K562 (cell line): ENCODE measurements at regions not wholly inside any gene's neighbourhood (a gene's known extent, or its start where the extent isn't known, plus 50 kb on each side); places are given as distances from the start of the nearest gene placed in this dataset.

ENCODE experiments used
- ATAC-seq: fragments of 200-7000 bp; cut with Tn5 transposase; 3 replicates; pipeline ENCODE4 v1.9.1; 2020; ENCODE audit warnings: moderate library complexity
- BruUV-seq: library from RNA; stranded (reverse); fragments of 400-500 nt; replicated peaks from 2 replicates; lab custom pipeline; 2021; lab: Mats Ljungman, UMichigan
- CTCF ChIA-PET: fragments of 300-600 bp; formaldehyde crosslinking; extraction: SDS; loops from one replicate; lab custom pipeline; 2021; ENCODE audit warnings: low intra/inter-chr PET ratio; lab: Yijun Ruan, JAX
- POLR2A ChIA-PET: fragments of 300-600, 350-650 bp; sonication (Branson Sonifier 250); formaldehyde crosslinking; extraction: SDS; loops from one replicate; lab custom pipeline; 2021; ENCODE audit warnings: antibody characterized with exemption, inconsistent platforms; lab: Yijun Ruan, JAX
- DNase-seq, 4 experiments: peaks; one replicate each; pipeline versions ENCODE4 v3.0.0 to v3.0.0-alpha.2; 2011 to 2018; ENCODE audit warnings: low spot score in 3 of 4, mixed read lengths in 3 of 4; ENCODE audit errors: extremely low read depth in 1 of 4
- FAIRE-seq: peaks from 2 replicates; lab custom pipeline; 2011; peaks lifted over from hg19 to GRCh38; lab: Jason Lieb, UNC
- H2AFZ ChIP-seq: 2 replicates; pipeline ENCODE4 v1.6.0; 2011; ENCODE audit warnings: low read depth, low read length, control low read depth, inconsistent platforms
- H3K27ac ChIP-seq: fragments of 200-600 bp; 3 replicates; pipeline ENCODE4 v1.8.0; 2011; ENCODE audit warnings: low read depth, mild to moderate bottlenecking, control low read depth, inconsistent platforms, low read length, moderate library complexity, mixed read lengths; ENCODE audit errors: extremely low read depth
- H3K27me3 ChIP-seq, 2 experiments: fragments of 300-600 bp in 1 of 2; 2 replicates in 1 of 2; 3 replicates in 1 of 2; pipeline versions ENCODE4 v1.6.0 to v1.8.0; 2011; ENCODE audit warnings: inconsistent platforms in 2 of 2, low read length in 2 of 2, mild to moderate bottlenecking in 1 of 2, mixed read lengths in 1 of 2, moderate library complexity in 1 of 2; ENCODE audit not compliant: control insufficient read depth in 2 of 2, insufficient read depth in 2 of 2
- H3K36me3 ChIP-seq: fragments of 300-600 bp; 3 replicates; pipeline ENCODE4 v1.8.0; 2011; ENCODE audit warnings: mild to moderate bottlenecking, low read length, inconsistent platforms; ENCODE audit not compliant: control insufficient read depth, insufficient read depth
- H3K4me1 ChIP-seq, 2 experiments: fragments of 200-600 bp in 1 of 2; replicated peaks in 1 of 2; 2 replicates in 1 of 2; 3 replicates in 1 of 2; pipeline versions ENCODE4 v1.5.1 to v1.8.0; 2011; ENCODE audit warnings: inconsistent platforms in 2 of 2, low read length in 2 of 2, mild to moderate bottlenecking in 1 of 2, mixed read lengths in 1 of 2, moderate library complexity in 1 of 2; ENCODE audit not compliant: control insufficient read depth in 2 of 2, insufficient read depth in 2 of 2
- H3K4me2 ChIP-seq: 2 replicates; pipeline ENCODE4 v1.6.1; 2011; ENCODE audit warnings: low read length, control low read depth, inconsistent platforms, mixed read lengths; ENCODE audit not compliant: insufficient read depth
- H3K4me3 ChIP-seq: fragments of 200-600 bp; sonication (generic), shearing (Covaris generic); 2 replicates; pipeline ENCODE4 v1.5.1; 2016; ENCODE audit warnings: control low read depth, inconsistent platforms
- H3K79me2 ChIP-seq: fragments of 200-600 bp; 3 replicates; pipeline ENCODE4 v1.8.0; 2011; ENCODE audit warnings: low read length, inconsistent platforms; ENCODE audit not compliant: control insufficient read depth, insufficient read depth
- H3K9ac ChIP-seq, 2 experiments: 2 replicates each; pipeline versions ENCODE4 v1.6.0 to v1.6.1; 2011; ENCODE audit warnings: low read depth in 2 of 2, low read length in 2 of 2, control low read depth in 1 of 2, inconsistent platforms in 1 of 2, mild to moderate bottlenecking in 1 of 2, mixed read lengths in 1 of 2; ENCODE audit not compliant: insufficient read depth in 1 of 2
- H3K9me1 ChIP-seq: one replicate; pipeline ENCODE4 v1.6.0; 2011; ENCODE audit warnings: inconsistent platforms, mild to moderate bottlenecking, low read length, moderate library complexity; ENCODE audit not compliant: control insufficient read depth, insufficient read depth
- H3K9me3 ChIP-seq: replicated peaks from 2 replicates; pipeline ENCODE4 v1.5.1; 2011; ENCODE audit warnings: low read depth, low read length, inconsistent platforms; ENCODE audit not compliant: control insufficient read depth, insufficient read depth
- H4K20me1 ChIP-seq: replicated peaks from 2 replicates; pipeline ENCODE4 v1.6.1; 2011; ENCODE audit warnings: low read length, inconsistent platforms, mixed read lengths; ENCODE audit not compliant: control insufficient read depth, insufficient read depth
- ADNP ChIP-seq: fragments of 200-800 bp; sonication (Bioruptor generic); IDR thresholded peaks from 2 replicates; pipeline ENCODE4 v1.6.1; 2016; ENCODE audit warnings: missing genetic modification characterization, missing compliant biosample characterization
- CBX8 ChIP-seq: fragments of 200-600 bp; sonication (generic); IDR thresholded peaks from 2 replicates; pipeline ENCODE4 v1.6.1; 2012; ENCODE audit warnings: borderline replicate concordance, mixed run types, low read depth, mild to moderate bottlenecking, moderate library complexity, mixed read lengths, low read length, control low read depth, inconsistent platforms; ENCODE audit not compliant: poor library complexity, severe bottlenecking; ENCODE audit errors: extremely low read depth
- COPS2 ChIP-seq: fragments of 450-650 bp; conservative IDR thresholded peaks from 2 replicates; pipeline ENCODE4 v1.6.1; 2016; ENCODE audit warnings: mild to moderate bottlenecking, moderate library complexity
- EP300 ChIP-seq: IDR thresholded peaks from 2 replicates; pipeline ENCODE4 v1.6.1; 2012; ENCODE audit warnings: low read length, improper control_type of control experiment
- HEY1 ChIP-seq: fragments of 250-450 bp; sonication (Bioruptor Pico); IDR thresholded peaks from 2 replicates; pipeline ENCODE4 v1.5.0; 2020; ENCODE audit warnings: mild to moderate bottlenecking, moderate library complexity, borderline replicate concordance
- NR2C2 ChIP-seq, 2 experiments: fragments of 200-800 bp in 1 of 2; sonication (Bioruptor generic) in 1 of 2; sonication (generic) in 1 of 2; formaldehyde crosslinking in 1 of 2; IDR thresholded peaks; 2 replicates each; pipeline versions ENCODE4 v1.6.1 to v1.8.0; 2016 to 2022; ENCODE audit warnings: mild to moderate bottlenecking in 1 of 2, missing compliant biosample characterization in 1 of 2, missing genetic modification characterization in 1 of 2, missing genetic modification reagents in 1 of 2
- SAFB2 ChIP-seq: fragments of 200-400 bp; formaldehyde crosslinking; IDR thresholded peaks from 2 replicates; pipeline ENCODE4 v1.6.1; 2018; ENCODE audit warnings: borderline replicate concordance, low read length, low read depth, moderate library complexity; ENCODE audit not compliant: severe bottlenecking
- ZNF146 ChIP-seq: IDR thresholded peaks from one replicate; pipeline ENCODE4 v1.6.1; 2018; ENCODE audit warnings: missing compliant biosample characterization; ENCODE audit not compliant: unreplicated experiment
- ZNF778 ChIP-seq: fragments of 450-650 bp; formaldehyde crosslinking; IDR thresholded peaks from 2 replicates; pipeline ENCODE4 v1.4.0; 2020; ENCODE audit warnings: mild to moderate bottlenecking, moderate library complexity
- whole genome bisulfite sequencing: fragments of 100-300 bp; shearing (Covaris generic); methylation state at CpG from one replicate; pipeline ENCODE4 v1.1.6; 2016; ENCODE audit warnings: low coverage, mixed read lengths; ENCODE audit not compliant: insufficient coverage; ENCODE audit errors: missing lambda C conversion rate; 5-methylcytosine and 5-hydroxymethylcytosine counted together
- in situ Hi-C: fragments of 300-500 bp; cut with MboI; formaldehyde crosslinking; loops from 4 replicates; pipeline ENCODE4 v1.15.0; 2018; ENCODE audit warnings: inconsistent platforms, mixed read lengths
- intact Hi-C: fragments of 100-400 bp; cut with micrococcal nuclease; formaldehyde crosslinking; loops from 2 replicates; pipeline ENCODE4 v1.14.2; 2022

DNA sequence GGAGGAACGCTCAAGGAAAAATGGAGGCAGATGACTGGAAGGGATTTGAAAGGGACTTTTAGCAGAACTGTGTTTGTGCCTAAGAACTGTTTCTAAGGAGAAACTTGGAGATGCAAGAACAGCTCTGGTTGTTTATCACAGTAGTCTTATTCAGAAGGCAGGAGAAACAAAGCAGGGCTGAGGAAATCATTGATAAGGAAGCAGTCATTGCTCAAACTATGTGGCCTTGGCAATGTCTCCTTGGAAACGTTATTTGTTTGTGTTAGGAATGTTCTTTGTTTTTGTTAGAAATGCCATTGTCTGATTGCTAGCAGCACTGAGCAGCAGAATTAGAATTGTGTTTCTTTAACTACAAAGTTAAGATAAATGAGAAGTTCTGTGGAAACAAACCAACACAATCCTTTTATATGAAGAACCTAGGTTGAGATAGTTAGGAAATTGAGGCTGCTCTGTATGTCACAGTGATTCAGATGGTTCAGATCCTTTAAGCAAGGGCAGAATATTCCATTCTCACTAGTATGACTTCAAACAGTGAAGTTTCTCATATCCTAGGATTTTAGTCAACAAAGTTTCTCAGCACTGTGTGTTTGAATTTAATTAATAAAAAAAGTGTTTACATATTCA, 1191.3 kb upstream of the IGFBP7 start:
- H3K9ac ChIP-seq: no peak overlapping the region
- no peaks in the 10 kb centered on the region for H4K20me1 ChIP-seq
- DNase-seq (no peak), ATAC-seq (no peak), FAIRE-seq (no peak)
- H3K27me3 ChIP-seq: no peaks in the 10 kb centered on the region
- H3K4me3 ChIP-seq: no peak overlapping the region
- no peaks in the 10 kb centered on the region for H3K36me3 ChIP-seq
- ChIA-PET CTCF (no interaction called here), POLR2A (no interaction called here)
- no peaks in the 10 kb centered on the region for H3K79me2 ChIP-seq
- no TSS peak for BruUV-seq
- no peak overlapping the region for H2AFZ ChIP-seq
- in situ Hi-C loops: no loop called here
- intact Hi-C loops: no loop called here
- no peaks in the 10 kb centered on the region for H3K9me1 ChIP-seq
- no peak overlapping the region for H3K27ac ChIP-seq
- no peak overlapping the region for H3K4me2 ChIP-seq
- H3K9me3 ChIP-seq: no peaks in the 10 kb centered on the region
- H3K4me1 ChIP-seq: no peaks in the 10 kb centered on the region
- 0% methylated on average over 2 of the region's 2 CpGs for WGBS
- TF ChIP-seq ADNP (tag) (no peak), SAFB2 (no peak), EP300 (no peak), CBX8 (no peak), ZNF146 (no peak), COPS2 (no peak), HEY1 (CRISPR knock-in tag) (no peak), NR2C2 (CRISPR knock-in tag; IDR thresholded peaks at IDR 0.05) (no peak), NR2C2 (tag; IDR thresholded peaks at IDR 0.05) (no peak), ZNF778 (no peak)
